GM12873 (cell line): ENCODE measurements at regions not wholly inside any gene's neighbourhood (a gene's known extent, or its start where the extent isn't known, plus 50 kb on each side); places are given as distances from the start of the nearest gene placed in this dataset.

Experiments
- CTCF ChIP-seq: IDR thresholded peaks from 2 replicates; pipeline ENCODE4 v1.5.1; 2012; ENCODE audit warnings: low read depth, mild to moderate bottlenecking, moderate library complexity, low read length, control low read depth; ENCODE audit not compliant: insufficient read depth; ENCODE audit errors: missing control alignments

GRCh38 chr15:66940368-66940767 is 125.0 kb upstream of the SMAD3 start:
- no peak for TF ChIP-seq CTCF

- TF ChIP-seq CTCF = no peak
Observed at GRCh38 chr15:66941108-66941711, 124.2 kb upstream of the SMAD3 start.

GRCh38 chr15:66941791-66942190 is 123.6 kb upstream of the SMAD3 start:
- TF ChIP-seq CTCF = no peak

GRCh38 chr15:66942649-66943390 is 122.6 kb upstream of the SMAD3 start:
- no peak for TF ChIP-seq CTCF

GRCh38 chr15:66943456-66944095 is 121.8 kb upstream of the SMAD3 start:
- TF ChIP-seq CTCF = peak; percentile 30

GRCh38 chr15:66944121-66944520 is 121.3 kb upstream of the SMAD3 start:
- no peak for TF ChIP-seq CTCF

- no peak for TF ChIP-seq CTCF
Observed at GRCh38 chr15:66945286-66945685, 120.1 kb upstream of the SMAD3 start.
